Fibroblast of villous mesenchyme (primary cell): ENCODE measurements at regions not wholly inside any gene's neighbourhood (a gene's known extent, or its start where the extent isn't known, plus 50 kb on each side); places are given as distances from the start of the nearest gene placed in this dataset.
"Not testable (repeated sequence)": the region's sequence is repeated elsewhere in the genome, so short reads cannot be mapped to it uniquely, and the experiment has no call there.

Experiments used
- DNase-seq: peaks from one replicate; pipeline ENCODE4 v3.0.0-alpha.2; 2010; ENCODE audit warnings: low read depth
- H3K4me3 ChIP-seq: 2 replicates; pipeline ENCODE4 v1.5.1; 2011; ENCODE audit warnings: low read depth, mild to moderate bottlenecking, low read length
- CTCF ChIP-seq: IDR thresholded peaks from 2 replicates; pipeline ENCODE4 v1.5.1; 2012; ENCODE audit warnings: low read depth, mild to moderate bottlenecking, low read length; ENCODE audit not compliant: insufficient read depth

DNA sequence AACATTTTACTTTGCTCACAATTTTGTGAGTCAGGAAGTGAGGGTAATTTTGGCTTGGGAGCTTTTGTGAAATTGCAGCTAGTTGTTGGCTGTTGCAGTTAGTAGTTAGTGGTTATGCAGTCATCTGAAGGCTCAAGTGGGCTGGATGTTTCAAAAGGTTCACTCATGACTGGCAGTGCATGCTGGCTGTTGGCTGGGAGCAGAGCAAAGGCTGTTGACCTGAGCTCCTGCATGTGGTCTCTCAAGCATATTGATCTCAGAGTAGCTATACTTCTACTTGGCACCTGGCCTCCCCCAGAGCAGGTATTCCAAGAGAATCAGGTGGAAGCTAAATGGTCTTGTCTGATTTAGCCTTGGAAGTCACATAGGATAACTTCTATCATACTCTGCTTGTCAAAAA, 414.1 kb upstream of the STXBP6 start:
- no peak for TF ChIP-seq CTCF
- H3K4me3 ChIP-seq: no peak overlapping the region

GRCh38 chr14:25463480-25463879, 413.5 kb upstream of the STXBP6 start:
- no peak for DNase-seq
- H3K4me3 ChIP-seq: no peak overlapping the region
- no peak for TF ChIP-seq CTCF

More for the DNA sequence above, 414.1 kb upstream of the STXBP6 start:
- no peak for DNase-seq

DNA sequence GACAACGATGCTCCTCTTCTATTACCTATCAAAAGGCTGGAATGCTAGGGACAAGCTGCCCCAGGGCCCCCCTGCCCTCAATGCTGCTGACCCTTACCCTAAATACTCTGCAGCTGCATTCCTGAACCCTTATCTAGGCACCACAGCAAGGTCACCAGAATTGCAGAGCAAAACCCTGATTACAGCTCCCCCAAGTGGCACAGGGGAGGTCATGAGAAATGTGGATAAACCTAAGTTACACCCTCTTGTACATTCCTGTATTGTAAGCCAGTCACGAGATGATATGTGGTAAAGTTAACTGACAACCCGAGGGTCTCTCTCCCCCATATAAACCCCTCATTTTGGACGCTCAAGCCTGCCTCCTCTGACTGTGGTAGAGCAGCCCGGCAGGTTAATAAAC, 411.8 kb upstream of the STXBP6 start:
- DNase-seq: no peak
- no peak for TF ChIP-seq CTCF
- H3K4me3 ChIP-seq: no peak overlapping the region

GRCh38 chr14:25444381-25444780, 394.4 kb upstream of the STXBP6 start:
- no peak for DNase-seq
- no peak overlapping the region for H3K4me3 ChIP-seq
- TF ChIP-seq CTCF: no peak

DNA sequence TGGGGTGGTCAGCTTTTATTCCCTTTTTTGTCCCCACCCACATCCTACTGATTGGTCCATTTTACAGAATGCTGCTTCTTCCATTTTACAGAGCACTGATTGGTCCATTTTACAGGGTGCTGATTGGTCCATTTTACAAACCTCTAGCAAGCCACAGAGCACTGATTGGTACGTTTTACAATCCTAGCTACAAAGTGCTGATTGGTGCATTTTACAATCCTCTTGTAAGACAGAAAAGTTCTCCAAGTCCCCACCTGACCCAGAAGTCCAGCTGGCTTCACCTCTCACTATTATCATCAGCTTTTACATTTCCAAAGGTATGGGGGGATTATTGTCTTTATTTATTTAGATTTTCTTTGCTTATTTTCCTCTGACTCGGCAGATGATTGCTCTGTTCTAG, 390.4 kb upstream of the STXBP6 start:
- not testable (repeated sequence) for H3K4me3 ChIP-seq, DNase-seq

DNA sequence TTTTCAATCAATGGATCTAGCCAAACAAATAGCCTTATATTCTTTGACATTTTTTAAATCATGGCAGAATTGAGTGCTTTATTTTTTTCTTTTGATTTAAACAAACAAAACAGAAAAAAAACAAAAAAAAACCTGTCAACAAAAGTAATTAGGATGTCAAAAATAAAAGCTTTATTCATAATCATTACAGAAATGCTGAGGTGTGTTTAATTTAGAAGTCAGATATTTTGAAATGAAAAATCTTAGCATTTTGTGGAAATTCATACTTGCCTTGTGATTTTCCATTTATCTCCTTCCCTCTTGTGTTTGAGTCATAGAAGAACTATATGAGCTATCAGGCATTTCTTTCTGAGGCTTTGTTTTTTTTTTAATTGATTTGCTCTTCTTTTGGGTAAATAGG, 387.0 kb upstream of the STXBP6 start:
- no peak for DNase-seq
- TF ChIP-seq CTCF: no peak
- no peak overlapping the region for H3K4me3 ChIP-seq

DNA sequence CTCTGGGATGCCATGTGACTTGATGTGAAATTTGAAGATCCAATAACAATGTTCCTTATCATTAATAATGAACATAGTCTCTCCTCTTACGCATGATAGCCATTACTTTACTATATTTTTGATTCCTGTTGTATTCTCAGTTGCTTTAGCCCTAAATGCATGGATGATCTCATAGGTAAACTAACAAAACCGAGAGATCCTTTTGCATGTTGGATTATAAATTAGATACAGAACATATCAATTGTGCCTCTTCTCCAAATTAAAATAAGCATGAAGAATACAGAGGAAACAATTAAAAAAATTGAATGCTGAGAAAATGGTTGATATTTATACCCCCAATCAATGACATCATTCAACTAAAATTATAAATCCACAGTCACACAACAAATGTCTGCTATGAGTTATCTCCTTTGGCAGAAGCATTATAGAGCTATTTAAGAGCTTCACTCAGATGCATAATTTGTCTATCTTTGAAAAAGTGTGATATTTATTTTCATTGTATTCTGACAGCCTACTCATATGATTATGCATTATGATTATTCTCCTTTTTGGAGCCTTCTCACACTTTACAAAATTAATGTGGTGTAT, 386.4 kb upstream of the STXBP6 start:
- TF ChIP-seq CTCF: no peak
- H3K4me3 ChIP-seq: no peak overlapping the region
- no peak for DNase-seq
